ENCODE measurements at regions not wholly inside any gene's neighbourhood (a gene's known extent, or its start where the extent isn't known, plus 50 kb on each side); places are given as distances from the start of the nearest gene placed in this dataset.

GRCh38 chr2:118687698-118688097 is 159.8 kb downstream of the EN1 start:
- no peak overlapping the region for H3K27ac ChIP-seq
- no peak for DNase-seq (ENCODE audit: low read depth in 1 of 2, low spot score in 1 of 2)
- WGBS (ENCODE audit: missing lambda C conversion rate), result 28% methylated on average over 2 of the region's 2 CpGs
- H3K4me3 ChIP-seq, result no peak overlapping the region
- no peaks in the 10 kb centered on the region for H3K4me1 ChIP-seq
- no peak for TF ChIP-seq HEYL (CRISPR knock-in tag; IDR thresholded peaks at IDR 0.05)
- no peak for TF ChIP-seq RCOR1 (IDR thresholded peaks at IDR 0.05; ENCODE audit: low read depth, low read length)
- TF ChIP-seq RNF2 (IDR thresholded peaks at IDR 0.05; ENCODE audit: borderline replicate concordance, low read depth), result no peak
- CTCF ChIA-PET, result no interaction called here
- no peak for ATAC-seq
- H3K4me2 ChIP-seq, result no peak overlapping the region
- peaks cover 15% of the 10 kb centered on the region for H3K9me3 ChIP-seq
- no peak for FAIRE-seq
- POLR2A ChIA-PET, result no interaction called here

- ATAC-seq, result no peak
- no peak for TF ChIP-seq HES2 (IDR thresholded peaks at IDR 0.05)
- no peak for TF ChIP-seq NPAS2 (CRISPR knock-in tag; IDR thresholded peaks at IDR 0.05; ENCODE audit: borderline replicate concordance)
- no peak for TF ChIP-seq HEYL (CRISPR knock-in tag; IDR thresholded peaks at IDR 0.05)
- TF ChIP-seq CTCF (IDR thresholded peaks at IDR 0.05), result no peak
- Histone ChIP-seq H3K4me3 (no peak overlapping the region), H3K9me3 (peaks cover 15% of the 10 kb centered on the region), H3K4me1 (no peaks in the 10 kb centered on the region), H3K27ac (no peak overlapping the region), H3K4me2 (no peak overlapping the region)
- no peak for FAIRE-seq
- CTCF ChIA-PET, result no interaction called here
- WGBS (ENCODE audit: missing lambda C conversion rate), result 11% methylated on average over 3 of the region's 3 CpGs
- POLR2A ChIA-PET, result no interaction called here
- DNase-seq (ENCODE audit: low read depth in 1 of 2, low spot score in 1 of 2), result no peak
Observed at GRCh38 chr2:118687192-118687591, 160.3 kb downstream of the EN1 start.

DNA sequence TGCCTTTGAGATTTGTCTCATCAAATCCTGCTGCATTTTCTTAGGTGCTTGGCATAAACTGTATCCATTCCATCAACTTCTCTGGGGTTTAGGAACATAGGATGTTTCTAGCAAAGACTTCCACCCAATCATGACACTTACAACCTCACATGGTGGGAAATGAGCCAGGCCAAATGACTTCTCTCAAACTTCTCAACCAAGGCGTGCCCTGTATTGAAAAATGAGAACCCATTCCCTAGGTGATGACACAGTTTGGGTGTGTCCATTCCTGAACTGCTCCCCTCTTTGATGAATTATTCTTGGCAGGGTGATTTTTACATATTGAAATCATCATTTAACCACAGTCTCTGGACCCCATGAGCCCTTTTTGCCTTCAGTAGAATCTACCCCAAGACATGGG is 161.1 kb downstream of the EN1 start:
- Histone ChIP-seq H3K9me3 (peaks cover 14% of the 10 kb centered on the region), H3K4me3 (no peak overlapping the region), H3K4me1 (no peaks in the 10 kb centered on the region), H3K27ac (no peak overlapping the region), H3K4me2 (no peak overlapping the region)
- ATAC-seq (no peak), DNase-seq (ENCODE audit: low read depth in 1 of 2, low spot score in 1 of 2) (no peak), FAIRE-seq (no peak)
- no peak for TF ChIP-seq E2F6 (IDR thresholded peaks at IDR 0.05; ENCODE audit: borderline replicate concordance, low read depth)
- TF ChIP-seq, protein P1, sequence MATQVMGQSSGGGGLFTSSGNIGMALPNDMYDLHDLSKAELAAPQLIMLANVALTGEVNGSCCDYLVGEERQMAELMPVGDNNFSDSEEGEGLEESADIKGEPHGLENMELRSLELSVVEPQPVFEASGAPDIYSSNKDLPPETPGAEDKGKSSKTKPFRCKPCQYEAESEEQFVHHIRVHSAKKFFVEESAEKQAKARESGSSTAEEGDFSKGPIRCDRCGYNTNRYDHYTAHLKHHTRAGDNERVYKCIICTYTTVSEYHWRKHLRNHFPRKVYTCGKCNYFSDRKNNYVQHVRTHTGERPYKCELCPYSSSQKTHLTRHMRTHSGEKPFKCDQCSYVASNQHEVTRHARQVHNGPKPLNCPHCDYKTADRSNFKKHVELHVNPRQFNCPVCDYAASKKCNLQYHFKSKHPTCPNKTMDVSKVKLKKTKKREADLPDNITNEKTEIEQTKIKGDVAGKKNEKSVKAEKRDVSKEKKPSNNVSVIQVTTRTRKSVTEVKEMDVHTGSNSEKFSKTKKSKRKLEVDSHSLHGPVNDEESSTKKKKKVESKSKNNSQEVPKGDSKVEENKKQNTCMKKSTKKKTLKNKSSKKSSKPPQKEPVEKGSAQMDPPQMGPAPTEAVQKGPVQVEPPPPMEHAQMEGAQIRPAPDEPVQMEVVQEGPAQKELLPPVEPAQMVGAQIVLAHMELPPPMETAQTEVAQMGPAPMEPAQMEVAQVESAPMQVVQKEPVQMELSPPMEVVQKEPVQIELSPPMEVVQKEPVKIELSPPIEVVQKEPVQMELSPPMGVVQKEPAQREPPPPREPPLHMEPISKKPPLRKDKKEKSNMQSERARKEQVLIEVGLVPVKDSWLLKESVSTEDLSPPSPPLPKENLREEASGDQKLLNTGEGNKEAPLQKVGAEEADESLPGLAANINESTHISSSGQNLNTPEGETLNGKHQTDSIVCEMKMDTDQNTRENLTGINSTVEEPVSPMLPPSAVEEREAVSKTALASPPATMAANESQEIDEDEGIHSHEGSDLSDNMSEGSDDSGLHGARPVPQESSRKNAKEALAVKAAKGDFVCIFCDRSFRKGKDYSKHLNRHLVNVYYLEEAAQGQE (IDR thresholded peaks at IDR 0.05), result no peak
- ChIA-PET CTCF (no interaction called here), POLR2A (no interaction called here)
- WGBS (ENCODE audit: missing lambda C conversion rate), result 30% methylated on average over 1 of the region's 1 CpG

- Histone ChIP-seq H3K9me3 (no peaks in the 10 kb centered on the region; the same call in 2 of the 3 replicates), H3K4me1 (no peaks in the 10 kb centered on the region), H3K27ac (no peak overlapping the region), H3K4me2 (no peak overlapping the region), H3K4me3 (no peak overlapping the region)
- WGBS (ENCODE audit: missing lambda C conversion rate), result 73% methylated on average over 5 of the region's 5 CpGs
- POLR2A ChIA-PET, result no interaction called here
- DNase-seq (ENCODE audit: low read depth in 1 of 2, low spot score in 1 of 2), result no peak
- ATAC-seq, result no peak
- TF ChIP-seq POLR2AphosphoS2 (conservative IDR thresholded peaks at IDR 0.05; ENCODE audit: low read length), result no peak
- TF ChIP-seq HDAC2 (IDR thresholded peaks at IDR 0.05), result no peak
- no peak for TF ChIP-seq ZC3H11A (IDR thresholded peaks at IDR 0.05)
- TF ChIP-seq PHF8 (IDR thresholded peaks at IDR 0.05; ENCODE audit: borderline replicate concordance, low read depth), result no peak
- no peak for TF ChIP-seq E2F6 (IDR thresholded peaks at IDR 0.05; ENCODE audit: borderline replicate concordance, low read depth)
- TF ChIP-seq EHF (CRISPR knock-in tag; IDR thresholded peaks at IDR 0.05), result no peak
- TF ChIP-seq GATA3 (IDR thresholded peaks at IDR 0.05; ENCODE audit: borderline replicate concordance), result no peak
- TF ChIP-seq CEBPB (IDR thresholded peaks at IDR 0.05), result no peak
- CTCF ChIA-PET, result no interaction called here
- FAIRE-seq, result no peak
Observed at GRCh38 chr2:118683460-118683859, 164.0 kb downstream of the EN1 start.
